ENCODE measurements at regions not wholly inside any gene's neighbourhood (a gene's known extent, or its start where the extent isn't known, plus 50 kb on each side); places are given as distances from the start of the nearest gene placed in this dataset.

- TF ChIP-seq CEBPB (IDR thresholded peaks at IDR 0.05) = no peak
- TF ChIP-seq EGR1 (IDR thresholded peaks at IDR 0.05) = no peak
- no peak for TF ChIP-seq TAF1 (IDR thresholded peaks at IDR 0.05; ENCODE audit: low read depth)
- TF ChIP-seq YY1 (IDR thresholded peaks at IDR 0.05; ENCODE audit: low read depth) = no peak
- TF ChIP-seq REST (IDR thresholded peaks at IDR 0.05; ENCODE audit: low read depth) = no peak
- TF ChIP-seq TEAD4 (IDR thresholded peaks at IDR 0.05) = no peak
- TF ChIP-seq USF1 (IDR thresholded peaks at IDR 0.05) = no peak
- no peak for TF ChIP-seq EP300 (IDR thresholded peaks at IDR 0.05; ENCODE audit: borderline replicate concordance)
- no peak for TF ChIP-seq MAX (IDR thresholded peaks at IDR 0.05)
- no peak for TF ChIP-seq CREB1 (IDR thresholded peaks at IDR 0.05; ENCODE audit: low read depth)
- no peak for TF ChIP-seq FOXM1 (IDR thresholded peaks at IDR 0.05; ENCODE audit: borderline replicate concordance, low read depth)
- TF ChIP-seq NFIC (IDR thresholded peaks at IDR 0.05) = no peak
- TF ChIP-seq ZBTB7A (IDR thresholded peaks at IDR 0.05; ENCODE audit: low read depth) = no peak
- TF ChIP-seq RAD21 (IDR thresholded peaks at IDR 0.05; ENCODE audit: low read depth) = no peak
- TF ChIP-seq TCF12 (IDR thresholded peaks at IDR 0.05; ENCODE audit: low read depth) = no peak
Measured at GRCh38 chr11:70768346-70769095, 370.2 kb downstream of the CTTN start.

GRCh38 chr11:70769106-70769505, 370.8 kb downstream of the CTTN start:
- no peak for TF ChIP-seq CEBPB (IDR thresholded peaks at IDR 0.05)
- TF ChIP-seq MAX (IDR thresholded peaks at IDR 0.05) = no peak
- no peak for TF ChIP-seq RAD21 (IDR thresholded peaks at IDR 0.05; ENCODE audit: low read depth)
- TF ChIP-seq EGR1 (IDR thresholded peaks at IDR 0.05) = no peak
- no peak for TF ChIP-seq FOXM1 (IDR thresholded peaks at IDR 0.05; ENCODE audit: borderline replicate concordance, low read depth)
- no peak for TF ChIP-seq YY1 (IDR thresholded peaks at IDR 0.05; ENCODE audit: low read depth)
- TF ChIP-seq NFIC (IDR thresholded peaks at IDR 0.05) = no peak
- no peak for TF ChIP-seq TCF12 (IDR thresholded peaks at IDR 0.05; ENCODE audit: low read depth)
- TF ChIP-seq ZBTB7A (IDR thresholded peaks at IDR 0.05; ENCODE audit: low read depth) = no peak
- no peak for TF ChIP-seq REST (IDR thresholded peaks at IDR 0.05; ENCODE audit: low read depth)
- TF ChIP-seq TAF1 (IDR thresholded peaks at IDR 0.05; ENCODE audit: low read depth) = no peak
- TF ChIP-seq EP300 (IDR thresholded peaks at IDR 0.05; ENCODE audit: borderline replicate concordance) = no peak
- TF ChIP-seq TEAD4 (IDR thresholded peaks at IDR 0.05) = no peak
- TF ChIP-seq USF1 (IDR thresholded peaks at IDR 0.05) = no peak
- TF ChIP-seq CREB1 (IDR thresholded peaks at IDR 0.05; ENCODE audit: low read depth) = no peak

GRCh38 chr11:70769521-70769920, 371.2 kb downstream of the CTTN start:
- TF ChIP-seq RAD21 (IDR thresholded peaks at IDR 0.05; ENCODE audit: low read depth) (no peak), TEAD4 (IDR thresholded peaks at IDR 0.05) (no peak), MAX (IDR thresholded peaks at IDR 0.05) (no peak), YY1 (IDR thresholded peaks at IDR 0.05; ENCODE audit: low read depth) (no peak), TAF1 (IDR thresholded peaks at IDR 0.05; ENCODE audit: low read depth) (no peak), ZBTB7A (IDR thresholded peaks at IDR 0.05; ENCODE audit: low read depth) (no peak), CREB1 (IDR thresholded peaks at IDR 0.05; ENCODE audit: low read depth) (no peak)

GRCh38 chr11:70771099-70771885, 373.0 kb downstream of the CTTN start:
- TF ChIP-seq TCF12 (IDR thresholded peaks at IDR 0.05; ENCODE audit: low read depth) (no peak), CREB1 (IDR thresholded peaks at IDR 0.05; ENCODE audit: low read depth) (no peak), ZBTB7A (IDR thresholded peaks at IDR 0.05; ENCODE audit: low read depth) (no peak), MAX (IDR thresholded peaks at IDR 0.05) (no peak), TAF1 (IDR thresholded peaks at IDR 0.05; ENCODE audit: low read depth) (no peak), EP300 (IDR thresholded peaks at IDR 0.05; ENCODE audit: borderline replicate concordance) (no peak), USF1 (IDR thresholded peaks at IDR 0.05) (no peak), NFIC (IDR thresholded peaks at IDR 0.05) (no peak), YY1 (IDR thresholded peaks at IDR 0.05; ENCODE audit: low read depth) (no peak), TEAD4 (IDR thresholded peaks at IDR 0.05) (no peak), EGR1 (IDR thresholded peaks at IDR 0.05) (no peak)
